Mucosa of gallbladder (tissue), 1 donor: ENCODE measurements at regions not wholly inside any gene's neighbourhood (a gene's known extent, or its start where the extent isn't known, plus 50 kb on each side); places are given as distances from the start of the nearest gene placed in this dataset.

Experiments used
- DNase-seq: peaks from one replicate; pipeline ENCODE4 v3.0.0-alpha.2; 2020; ENCODE audit warnings: low spot score
- donor health status: DM: no; HTN: no; CAD: no.

DNA sequence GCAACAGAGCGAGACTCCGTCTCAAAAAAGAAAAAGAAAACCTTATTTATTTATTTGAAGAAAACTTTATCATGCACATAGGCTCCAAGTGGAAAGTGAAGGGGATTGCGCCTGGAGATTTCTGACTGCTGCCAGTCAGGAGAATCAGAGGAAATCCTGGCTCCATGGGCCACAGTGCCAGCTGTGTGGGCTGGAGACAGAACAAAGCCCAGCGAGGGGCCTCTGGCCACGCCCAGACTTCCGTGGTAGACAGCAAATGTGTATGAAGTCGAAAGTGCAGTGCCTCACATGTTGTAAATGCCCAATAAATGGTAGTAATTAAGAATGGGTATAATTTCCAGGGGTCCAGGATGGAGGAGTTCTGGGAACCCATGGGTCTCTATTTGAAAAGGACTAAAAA, 75.8 kb upstream of the WWC1 start:
- no peak for DNase-seq

DNA sequence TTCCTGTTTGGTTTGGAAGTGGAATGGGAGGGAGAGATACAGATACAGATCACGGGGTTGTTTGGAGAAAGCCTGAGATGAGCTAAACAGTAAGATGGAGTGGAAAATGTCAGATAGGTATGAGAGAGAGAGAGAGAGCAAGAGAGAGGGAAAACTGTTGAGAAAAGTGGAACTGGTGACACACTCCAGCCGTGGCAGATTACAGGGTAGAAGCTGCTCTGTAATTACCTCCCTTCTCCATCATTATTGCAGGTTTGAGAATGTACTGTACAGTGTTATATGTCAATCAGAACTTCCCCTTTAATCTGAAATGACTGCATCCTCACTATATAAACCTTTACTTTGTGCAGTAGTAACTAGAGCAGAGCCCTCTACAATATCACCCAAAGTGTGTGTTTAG, 74.5 kb upstream of the WWC1 start:
- DNase-seq, result no peak

- no peak for DNase-seq
Observed at GRCh38 chr5:168217497-168217896, 73.9 kb upstream of the WWC1 start.

GRCh38 chr5:168218746-168219145, 72.7 kb upstream of the WWC1 start:
- DNase-seq, result no peak

GRCh38 chr5:168219515-168220410, 71.7 kb upstream of the WWC1 start:
- DNase-seq, result peak; percentile 73

- DNase-seq, result no peak
Observed at GRCh38 chr5:168224085-168224484, 67.4 kb upstream of the WWC1 start.

DNA sequence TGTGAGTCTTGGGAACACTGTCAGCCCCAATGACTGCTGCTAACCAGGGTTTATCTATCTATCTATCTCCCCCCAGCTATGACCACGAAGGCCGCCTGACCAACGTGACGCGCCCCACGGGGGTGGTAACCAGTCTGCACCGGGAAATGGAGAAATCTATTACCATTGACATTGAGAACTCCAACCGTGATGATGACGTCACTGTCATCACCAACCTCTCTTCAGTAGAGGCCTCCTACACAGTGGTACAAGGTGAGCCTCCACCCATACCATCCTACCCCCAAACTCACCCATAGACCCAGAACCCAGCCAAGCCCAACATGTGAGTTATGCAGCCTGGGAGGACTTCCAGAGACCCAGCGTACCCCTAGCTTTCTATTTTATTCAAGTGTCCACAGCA, 65.4 kb upstream of the WWC1 start:
- DNase-seq, result no peak

DNA sequence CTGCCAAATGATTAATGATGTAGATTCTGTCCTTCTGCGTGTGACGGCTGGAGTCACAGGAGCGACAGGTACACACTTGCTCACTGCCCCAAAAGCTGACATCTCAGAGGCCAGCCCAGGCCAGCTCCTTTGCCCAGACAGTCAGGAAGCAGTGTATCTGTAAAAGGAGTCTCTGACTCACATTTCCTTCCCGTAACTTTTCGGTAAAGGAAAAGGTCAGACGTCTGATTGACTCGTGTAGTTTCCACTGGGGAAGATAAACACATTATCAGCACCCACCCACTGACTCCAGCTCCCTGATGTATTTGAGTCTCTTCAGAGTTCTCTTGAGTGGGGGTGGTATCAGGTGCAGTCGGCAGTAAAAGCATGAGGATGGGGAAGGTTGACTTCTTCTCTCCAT, 64.4 kb upstream of the WWC1 start:
- DNase-seq, result no peak

- no peak for DNase-seq
Observed at GRCh38 chr5:168227973-168228615, 63.4 kb upstream of the WWC1 start.

- no peak for DNase-seq
Observed at GRCh38 chr5:168228668-168229067, 62.8 kb upstream of the WWC1 start.

DNA sequence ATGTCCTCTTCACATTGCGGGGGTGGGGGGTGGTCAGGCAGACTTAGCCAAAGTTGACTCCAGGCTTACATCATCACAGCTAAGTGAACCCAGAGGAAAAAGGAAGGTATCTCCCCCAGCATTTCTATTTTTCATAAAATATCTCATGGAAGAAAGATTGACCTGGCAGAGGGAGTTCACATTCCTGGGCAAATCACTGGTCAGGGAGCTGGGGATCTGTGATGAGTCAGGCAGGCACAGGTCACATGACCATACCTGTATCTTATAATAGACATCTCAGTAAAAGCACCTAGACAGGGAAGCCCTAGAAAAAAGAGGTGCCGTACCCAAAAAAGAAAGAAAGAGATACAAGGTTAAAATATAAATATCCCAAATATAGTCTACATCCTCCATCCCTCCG, 57.3 kb upstream of the WWC1 start:
- DNase-seq, result no peak

GRCh38 chr5:168238463-168238862, 53.0 kb upstream of the WWC1 start:
- no peak for DNase-seq

DNA sequence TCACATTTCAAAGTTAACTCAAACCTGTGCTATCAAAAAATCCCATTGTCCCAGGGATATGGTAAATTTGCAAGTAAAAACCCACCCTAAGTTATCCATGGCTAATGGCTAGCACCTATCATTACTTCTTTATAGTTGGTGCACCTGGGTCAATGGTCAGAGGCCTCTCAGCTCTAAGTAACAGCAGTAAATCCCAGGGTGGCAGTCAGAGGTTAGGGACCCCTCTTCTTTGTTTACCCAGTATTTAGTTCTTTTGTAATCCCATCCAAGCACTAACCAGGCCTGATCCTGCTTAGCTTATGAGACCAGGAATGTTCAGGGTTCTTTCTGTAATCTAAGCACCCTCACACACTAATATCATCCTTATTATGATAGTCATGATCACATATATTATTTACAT, 52.1 kb upstream of the WWC1 start:
- DNase-seq, result no peak
